ENCODE measurements at regions not wholly inside any gene's neighbourhood (a gene's known extent, or its start where the extent isn't known, plus 50 kb on each side); places are given as distances from the start of the nearest gene placed in this dataset.

DNA sequence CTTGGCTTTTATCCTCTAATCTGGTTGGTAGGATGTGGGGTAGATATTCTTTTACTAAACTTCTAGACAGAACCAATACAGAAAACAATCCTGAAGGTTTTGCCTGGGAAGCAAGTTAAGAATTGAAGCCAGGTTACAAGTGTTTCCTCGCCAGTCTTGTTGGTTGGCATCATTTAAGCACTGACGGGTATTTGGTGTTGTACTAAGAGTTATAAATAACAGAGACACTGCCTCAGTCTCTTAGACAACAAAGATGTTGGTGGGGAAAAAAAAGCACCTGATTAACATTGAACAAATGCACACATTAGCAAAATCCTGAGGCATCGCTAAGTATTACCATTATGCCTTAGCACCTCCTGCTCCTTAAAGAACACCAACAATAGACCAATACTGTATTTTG is 272.2 kb downstream of the BRINP2 start:
- dilution Hi-C loops (cut with HindIII; ENCODE audit: low sequenced_read_pairs, unreplicated experiment), result no loop called here

More for the DNA sequence above, 272.2 kb downstream of the BRINP2 start:
- Histone ChIP-seq H4K5ac (ENCODE audit: low read depth, low read length) (no peak overlapping the region), H2BK5ac (ENCODE audit: low read depth, low read length, poor library complexity, severe bottlenecking) (no peak overlapping the region), H2BK120ac (ENCODE audit: low read depth, low read length) (no peak overlapping the region), H4K8ac (ENCODE audit: low read depth in 2 of 2, low read length in 2 of 2) (no peak overlapping the region), H3K4me3 (ENCODE audit: insufficient read depth, low read depth, low read length) (no peak overlapping the region), H2BK15ac (ENCODE audit: low read depth, low read length) (no peak overlapping the region), H3K14ac (replicated peaks; ENCODE audit: low read depth, low read length) (no peak overlapping the region), H3K23ac (ENCODE audit: low read depth, low read length) (no peak overlapping the region), H3K27ac (ENCODE audit: insufficient read depth, low read length) (no peak overlapping the region), H3K9ac (ENCODE audit: low read depth, low read length) (no peak overlapping the region), H3K4me1 (ENCODE audit: control insufficient read depth, insufficient read depth, low read length) (no peaks in the 10 kb centered on the region), H3K4me2 (ENCODE audit: low read depth, low read length) (no peak overlapping the region), H3K18ac (ENCODE audit: low read depth, low read length) (no peak overlapping the region), H3K36me3 (ENCODE audit: control insufficient read depth, insufficient read depth, low read length) (no peaks in the 10 kb centered on the region), H3K9me3 (ENCODE audit: control insufficient read depth, insufficient read depth, low read length) (no peaks in the 10 kb centered on the region), H3K4ac (ENCODE audit: low read depth, low read length) (no peak overlapping the region), H2AK9ac (replicated peaks; ENCODE audit: low read depth, low read length, poor library complexity) (no peak overlapping the region), H3K27me3 (ENCODE audit: control insufficient read depth, insufficient read depth, low read length) (no peaks in the 10 kb centered on the region), H4K91ac (ENCODE audit: insufficient read depth, low read depth, low read length) (no peak overlapping the region), H3K79me1 (ENCODE audit: low read depth in 1 of 2, low read length in 2 of 2) (no peaks in the 10 kb centered on the region), H3K56ac (ENCODE audit: extremely low read depth, insufficient read depth, low read length) (no peak overlapping the region), H3K9me1 (ENCODE audit: insufficient read depth, low read length) (no peaks in the 10 kb centered on the region), H2BK20ac (ENCODE audit: low read depth, low read length) (no peak overlapping the region), H4K20me1 (ENCODE audit: insufficient read depth, low read length) (no peaks in the 10 kb centered on the region), H2AK5ac (ENCODE audit: low read depth, low read length) (no peak overlapping the region), H2AFZ (replicated peaks; ENCODE audit: low read length, poor library complexity) (no peak overlapping the region)
- DNase-seq (no peak), ATAC-seq (ENCODE audit: low read depth) (no peak)
- in situ Hi-C loops (cut with MboI; ENCODE audit: low sequenced_read_pairs) (no loop called here), intact Hi-C loops (cut with micrococcal nuclease) (no loop called here)
- no TSS peak for BruUV-seq (replicated peaks)
- CTCF ChIA-PET, result no interaction called here
- POLR2A ChIA-PET (ENCODE audit: unreplicated experiment), result no interaction called here
- no CpG with 5 or more reads among the region's 3 CpGs for WGBS, 2 experiments (ENCODE audit: extremely low coverage in 2 of 2, insufficient read length in 1 of 2)
- TF ChIP-seq BHLHE40 (IDR thresholded peaks at IDR 0.05; ENCODE audit: low read depth, low read length), result no peak
- no peak for TF ChIP-seq POLR2A (IDR thresholded peaks at IDR 0.05; ENCODE audit: low read depth, low read length)
